GM21786 (cell line): ENCODE measurements at regions not wholly inside any gene's neighbourhood (a gene's known extent, or its start where the extent isn't known, plus 50 kb on each side); places are given as distances from the start of the nearest gene placed in this dataset.

Source experiments
- ATAC-seq: cut with Tn5 transposase; IDR thresholded peaks from one replicate; pipeline ENCODE4 v1.9.1; 2021; ENCODE audit not compliant: unreplicated experiment

DNA sequence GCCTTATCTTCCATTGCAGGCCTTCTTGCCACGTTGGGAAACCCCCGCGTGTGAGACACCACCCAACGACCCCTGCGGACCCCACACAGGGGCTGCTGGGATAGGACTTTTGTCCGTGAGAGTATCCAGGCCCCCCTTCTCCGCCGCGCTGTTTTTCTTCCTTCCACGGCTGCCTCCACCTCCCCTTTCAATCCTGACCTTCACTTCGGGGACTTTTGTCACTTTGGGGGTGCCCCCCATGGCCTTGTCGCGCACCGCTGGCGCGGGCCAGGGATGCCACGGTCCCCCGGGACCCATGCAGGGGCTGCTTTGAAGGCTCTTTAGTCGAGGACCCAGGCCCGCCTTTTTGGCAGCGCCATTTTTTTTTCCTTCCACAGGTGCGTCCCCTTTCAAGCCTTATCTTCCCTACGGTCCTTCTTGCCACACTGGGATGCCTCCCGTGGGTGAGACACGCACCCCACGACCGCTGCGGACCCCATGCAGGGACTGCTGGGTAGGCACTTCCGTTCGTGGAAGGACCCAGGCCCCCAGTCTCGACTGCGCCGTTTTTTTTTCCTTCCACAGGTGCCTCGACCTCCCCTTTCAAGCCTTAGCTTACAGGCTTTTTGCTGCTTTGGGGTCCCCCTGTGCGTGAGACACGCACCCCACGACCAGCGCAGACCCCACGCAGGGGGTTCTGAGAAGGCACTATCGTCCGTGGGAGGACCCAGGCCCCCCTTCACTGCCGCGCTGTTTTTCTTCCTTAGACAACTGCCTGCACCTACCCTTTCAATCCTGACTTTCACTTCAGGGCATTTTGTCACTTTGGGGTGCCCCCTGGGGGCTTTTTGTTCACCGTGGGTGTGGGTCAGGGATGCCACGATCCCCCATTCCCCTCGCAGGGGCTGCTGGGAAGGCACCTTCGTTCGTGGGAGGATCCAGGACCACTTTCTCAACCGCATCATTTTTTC lies 267.4 kb downstream of the ALG10 start:
- no peak for ATAC-seq

DNA sequence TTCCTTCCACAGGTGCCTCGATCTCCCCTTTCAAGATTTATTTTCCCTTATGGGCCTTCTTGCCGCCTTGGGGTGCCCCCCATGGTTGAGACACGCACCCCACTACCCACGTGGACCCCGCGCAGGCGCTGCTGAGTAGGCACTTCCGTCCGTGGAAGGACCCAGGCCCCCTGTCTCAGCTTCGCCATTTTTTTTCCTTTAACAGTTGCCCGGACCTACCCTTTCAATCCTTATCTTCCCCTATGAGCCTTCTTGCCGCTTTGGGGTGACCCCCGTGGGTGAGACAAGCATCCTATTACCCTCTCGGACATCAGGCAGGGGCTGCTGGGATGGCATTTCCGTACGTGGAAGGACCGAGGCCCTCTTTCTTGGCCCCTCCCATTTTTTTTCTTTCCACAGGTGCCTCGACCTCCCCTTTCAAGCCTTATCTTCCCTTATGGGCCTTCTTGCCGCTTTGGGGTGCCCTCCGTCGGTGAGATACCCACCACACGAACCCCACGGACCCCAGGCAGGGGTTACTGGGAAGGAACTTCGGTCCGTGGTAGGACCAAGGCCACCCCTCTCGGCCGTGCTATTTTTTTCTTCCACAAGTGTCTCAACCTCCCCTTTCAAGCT lies 268.2 kb downstream of the ALG10 start:
- no peak for ATAC-seq

DNA sequence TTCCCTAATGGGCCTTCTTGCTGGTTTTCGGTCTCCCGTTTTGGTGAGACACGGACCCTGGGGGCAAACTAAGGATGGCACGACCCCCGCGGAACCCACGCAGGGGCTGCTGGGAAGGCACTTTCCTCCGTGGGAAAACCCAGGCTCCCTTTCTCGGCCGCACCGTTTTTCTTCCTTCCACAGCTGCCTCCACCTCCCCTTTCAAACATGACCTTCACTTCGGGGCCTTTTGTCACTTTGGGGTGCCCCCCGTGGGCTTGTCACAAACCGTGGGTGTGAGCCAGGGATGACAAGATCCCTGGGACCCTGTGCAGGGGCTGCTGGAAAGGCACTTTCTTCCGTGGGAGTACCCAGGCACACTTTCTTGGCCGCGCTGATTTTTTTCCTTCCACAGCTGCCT lies 268.7 kb downstream of the ALG10 start:
- no peak for ATAC-seq

DNA sequence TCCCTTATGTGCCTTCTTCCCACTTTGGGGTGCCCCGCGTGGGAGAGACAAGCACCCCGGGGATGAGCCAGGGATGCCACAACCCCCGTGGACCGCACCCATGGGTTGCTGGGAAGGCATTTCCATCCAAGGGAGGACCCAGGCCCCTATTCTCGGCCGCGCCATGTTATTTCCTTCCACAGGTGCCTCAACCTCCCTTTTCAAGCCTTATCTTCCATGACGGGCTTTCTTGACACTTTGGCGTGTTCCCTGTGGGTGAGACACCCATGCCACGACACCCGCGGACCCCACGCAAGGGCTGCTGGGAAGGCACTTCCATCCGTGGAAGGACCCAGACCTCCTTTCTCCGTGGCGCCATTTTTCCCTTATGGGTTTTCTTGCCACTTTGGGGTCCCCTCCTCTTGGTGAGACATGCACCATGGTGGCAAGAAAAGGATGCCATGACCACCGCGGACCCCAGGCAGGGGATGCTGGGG lies 269.2 kb downstream of the ALG10 start:
- no peak for ATAC-seq

DNA sequence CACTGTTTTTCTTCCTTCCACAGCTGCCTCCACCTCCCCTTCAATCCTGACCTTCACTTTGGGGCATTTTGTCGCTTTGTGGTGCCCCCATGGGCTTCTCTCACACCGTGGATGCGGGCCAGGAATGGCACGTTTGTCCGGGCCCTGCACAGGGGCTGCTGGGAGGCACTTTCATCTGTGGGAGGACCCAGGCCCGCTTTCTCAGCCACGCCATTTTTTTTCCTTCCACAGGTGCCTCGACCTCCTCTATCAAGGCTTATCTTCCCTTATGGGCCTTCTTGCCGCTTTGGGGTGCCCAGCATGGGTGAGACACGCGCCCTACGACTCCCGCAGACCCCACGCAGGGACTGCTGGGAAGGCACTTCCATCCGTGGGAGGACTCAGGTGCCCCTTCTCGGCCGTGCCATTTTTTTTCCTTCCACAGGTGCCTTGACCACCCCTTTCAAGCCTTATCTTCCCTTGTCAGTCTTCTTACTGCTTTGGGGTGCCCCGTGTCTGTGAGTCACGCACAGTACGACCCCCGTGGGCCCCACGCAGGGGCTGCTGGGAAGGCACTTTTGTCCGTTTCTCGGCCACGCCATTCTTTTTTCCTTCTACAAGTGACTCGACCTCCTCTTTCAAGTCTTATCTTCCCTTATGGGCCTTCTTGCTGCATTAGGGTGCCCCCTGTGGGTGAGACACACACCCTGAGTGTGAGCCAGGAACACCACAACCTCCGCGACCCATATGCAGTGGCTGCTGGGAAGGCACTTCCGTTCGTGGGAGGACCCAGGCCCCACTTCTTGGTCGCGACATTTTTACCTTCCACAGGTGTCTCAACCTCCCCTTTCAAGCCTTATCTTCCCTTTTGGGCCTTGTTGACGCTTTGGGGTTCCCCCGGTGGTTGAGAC lies 270.7 kb downstream of the ALG10 start:
- ATAC-seq = no peak

DNA sequence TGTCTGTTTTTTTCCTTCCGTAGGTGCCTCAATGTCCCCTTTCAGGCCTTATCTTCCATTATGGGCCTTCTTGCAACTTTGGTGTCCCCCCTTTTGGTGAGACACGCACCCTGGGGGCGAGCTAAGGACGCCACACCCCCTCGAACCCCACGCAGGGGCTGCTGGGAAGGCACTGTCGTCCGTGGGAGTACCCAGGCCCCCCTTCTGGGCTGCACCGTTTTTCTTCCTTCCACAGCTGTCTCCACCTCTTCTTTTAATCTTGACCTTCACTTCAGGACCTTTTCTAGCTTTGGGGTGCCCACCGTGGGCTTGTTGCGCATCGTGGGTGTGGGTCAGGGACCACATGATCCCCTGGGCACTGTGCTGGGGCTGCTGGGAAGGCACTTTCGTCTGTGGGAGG lies 271.8 kb downstream of the ALG10 start:
- no peak for ATAC-seq

DNA sequence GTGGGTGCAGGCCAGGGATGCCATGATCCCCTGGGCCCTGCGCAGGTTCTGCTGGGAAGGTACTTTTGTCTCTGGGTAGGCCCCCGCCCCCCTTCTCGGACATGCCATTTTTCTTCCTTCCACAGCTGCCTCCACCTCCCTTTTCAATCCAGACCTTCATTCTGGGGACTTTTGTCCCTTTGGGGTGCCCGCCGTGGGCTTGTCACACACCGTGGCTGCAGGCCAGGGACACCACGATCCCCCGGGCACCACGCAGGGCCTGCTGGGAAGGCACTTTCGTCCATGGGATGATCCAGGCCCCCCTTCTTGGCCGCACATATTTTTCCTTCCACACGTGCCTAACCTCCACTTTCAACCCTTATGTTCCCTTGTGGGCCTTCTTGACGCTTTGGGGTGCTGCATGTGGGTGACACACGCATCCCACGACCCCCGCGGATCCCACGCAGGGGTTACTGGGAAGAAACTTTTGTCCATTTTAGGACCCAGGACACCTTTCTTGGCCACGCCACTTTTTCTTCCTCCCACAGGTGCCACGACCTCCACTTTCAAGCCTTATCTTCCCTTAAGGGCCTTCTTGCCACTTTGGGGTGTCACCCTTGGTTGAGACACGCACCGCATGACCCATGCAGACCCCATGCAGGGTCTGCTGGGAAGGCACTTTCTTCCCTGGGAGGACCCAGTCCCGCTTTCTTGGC lies 272.5 kb downstream of the ALG10 start:
- ATAC-seq = no peak

DNA sequence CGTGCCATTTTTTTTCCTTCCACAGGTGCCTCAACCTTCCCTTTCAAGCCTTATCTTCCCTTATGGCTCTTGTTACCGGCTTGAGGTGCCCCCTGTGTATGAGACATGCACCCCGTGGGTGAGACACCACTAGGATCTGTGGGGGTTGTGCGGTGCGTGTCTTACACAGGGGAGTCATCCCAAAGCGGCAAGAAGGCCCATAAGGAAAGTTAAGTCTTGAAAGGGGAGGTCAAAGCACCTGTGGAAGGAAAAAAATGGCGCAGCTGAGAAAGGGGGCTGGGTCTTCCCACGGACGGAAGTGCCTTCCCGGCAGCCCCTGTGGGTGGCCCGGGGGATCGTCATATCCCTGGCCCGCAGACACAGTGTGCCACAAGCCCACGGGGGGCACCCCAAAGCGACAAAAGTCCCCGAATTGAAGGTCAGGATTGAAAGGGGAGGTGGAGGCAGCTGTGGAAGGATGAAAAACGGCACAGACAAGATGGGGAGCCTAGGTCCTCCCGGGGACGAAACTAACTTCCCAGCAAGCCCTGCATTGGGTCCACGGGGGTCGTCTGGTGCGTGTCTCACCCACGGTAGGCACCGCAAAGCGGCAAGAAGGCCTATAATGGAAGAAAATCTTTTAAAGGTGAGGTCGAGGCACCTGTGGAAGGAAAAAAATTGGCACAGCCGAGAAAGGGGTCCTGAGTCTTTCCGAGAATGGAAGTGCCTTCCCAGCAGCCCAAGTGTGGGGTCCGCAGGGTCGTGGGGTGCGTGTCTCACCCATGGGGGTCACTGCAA lies 273.3 kb downstream of the ALG10 start:
- ATAC-seq = no peak

DNA sequence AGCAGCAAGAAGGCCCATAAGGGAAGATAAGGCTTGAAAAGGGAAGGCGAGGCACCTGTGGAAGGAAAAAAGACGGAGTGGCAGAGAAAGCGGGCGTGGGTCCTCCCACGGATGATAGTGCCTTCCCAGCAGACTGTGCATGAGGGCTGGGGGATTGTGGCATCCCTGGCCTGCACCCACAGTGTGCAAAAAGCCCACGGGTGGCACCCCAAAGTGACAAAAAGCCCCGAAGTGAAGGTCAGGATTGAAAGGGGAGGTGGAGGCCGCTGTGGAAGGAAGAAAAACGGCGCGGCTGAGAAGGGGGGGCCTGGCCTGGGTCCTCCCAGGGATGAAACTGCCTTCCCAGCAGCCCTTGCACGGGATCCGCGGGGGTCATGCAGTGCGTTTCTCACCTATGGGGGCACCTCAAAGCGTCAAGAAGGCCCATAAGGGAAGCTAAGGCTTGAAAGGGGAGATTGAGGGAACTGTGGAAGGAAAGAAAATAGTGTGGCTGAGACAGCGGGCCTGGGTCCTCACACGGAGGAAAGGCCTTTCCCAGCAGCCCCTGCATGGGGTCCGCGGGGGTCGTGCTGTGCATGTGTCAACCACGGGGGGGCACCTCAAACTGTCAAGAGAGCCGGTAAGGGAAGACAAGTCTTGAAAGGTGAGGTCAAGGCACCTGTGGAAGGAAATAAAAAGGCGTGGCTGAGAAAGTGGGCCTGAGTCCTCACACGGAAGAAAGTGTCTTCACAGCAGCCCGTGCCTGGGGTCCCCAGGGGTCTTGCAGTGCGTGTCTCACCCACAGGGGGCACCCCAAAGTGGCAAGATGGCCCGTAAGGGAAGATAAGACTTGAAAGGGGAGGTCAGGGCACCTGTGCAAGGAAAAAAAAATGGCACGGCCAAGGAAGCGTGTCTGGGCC lies 274.1 kb downstream of the ALG10 start:
- ATAC-seq = no peak

DNA sequence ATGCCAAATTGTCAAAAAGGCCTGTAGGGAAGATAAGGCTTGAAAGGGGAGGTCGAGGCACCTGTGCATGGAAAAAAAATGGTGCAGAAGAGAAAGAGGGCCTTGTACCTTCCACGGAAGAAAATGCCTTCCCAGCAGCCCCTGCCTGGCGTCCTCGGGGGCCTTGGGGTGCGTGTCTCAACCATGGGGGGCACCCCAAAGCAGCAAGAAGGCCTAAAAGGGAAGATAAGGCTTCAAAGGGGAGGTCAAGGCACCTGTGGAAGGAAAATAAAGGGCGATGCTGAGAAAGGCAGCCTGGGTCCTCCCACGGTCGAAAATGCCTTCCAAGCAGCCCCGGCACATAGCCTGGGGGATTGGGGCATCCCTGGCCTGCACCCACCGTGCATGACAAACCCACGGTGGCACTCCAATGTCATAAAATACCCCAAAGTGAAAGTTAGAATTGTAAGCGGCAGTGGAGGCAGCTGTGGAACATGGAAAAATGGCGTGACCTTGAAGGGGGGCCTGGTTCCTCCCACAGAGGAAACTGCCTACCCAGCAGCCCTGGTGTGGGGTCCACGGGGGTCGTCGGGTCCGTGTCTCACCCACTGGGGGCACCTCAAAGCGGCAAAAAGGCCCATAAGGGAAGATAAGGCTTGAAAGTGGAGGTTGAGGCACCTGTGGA lies 275.0 kb downstream of the ALG10 start:
- no peak for ATAC-seq

DNA sequence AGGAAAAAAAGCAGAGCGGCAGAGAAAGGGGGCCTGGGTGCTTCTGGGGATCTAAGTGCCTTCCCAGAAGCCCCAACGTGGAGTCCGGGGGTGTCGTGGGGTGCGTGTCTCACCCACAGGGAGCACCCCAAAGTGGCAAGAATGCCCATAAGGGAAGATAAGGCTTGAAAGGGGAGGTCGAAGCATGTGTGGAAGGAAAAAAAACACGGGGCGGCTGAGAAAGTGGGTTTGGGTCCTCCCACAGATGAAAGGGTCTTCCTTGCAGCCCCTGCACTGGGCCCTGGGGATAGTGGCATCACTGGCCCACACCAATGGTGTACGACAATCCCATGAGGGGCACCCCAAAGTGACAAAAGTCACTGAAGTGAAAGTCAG lies 275.5 kb downstream of the ALG10 start:
- no peak for ATAC-seq

DNA sequence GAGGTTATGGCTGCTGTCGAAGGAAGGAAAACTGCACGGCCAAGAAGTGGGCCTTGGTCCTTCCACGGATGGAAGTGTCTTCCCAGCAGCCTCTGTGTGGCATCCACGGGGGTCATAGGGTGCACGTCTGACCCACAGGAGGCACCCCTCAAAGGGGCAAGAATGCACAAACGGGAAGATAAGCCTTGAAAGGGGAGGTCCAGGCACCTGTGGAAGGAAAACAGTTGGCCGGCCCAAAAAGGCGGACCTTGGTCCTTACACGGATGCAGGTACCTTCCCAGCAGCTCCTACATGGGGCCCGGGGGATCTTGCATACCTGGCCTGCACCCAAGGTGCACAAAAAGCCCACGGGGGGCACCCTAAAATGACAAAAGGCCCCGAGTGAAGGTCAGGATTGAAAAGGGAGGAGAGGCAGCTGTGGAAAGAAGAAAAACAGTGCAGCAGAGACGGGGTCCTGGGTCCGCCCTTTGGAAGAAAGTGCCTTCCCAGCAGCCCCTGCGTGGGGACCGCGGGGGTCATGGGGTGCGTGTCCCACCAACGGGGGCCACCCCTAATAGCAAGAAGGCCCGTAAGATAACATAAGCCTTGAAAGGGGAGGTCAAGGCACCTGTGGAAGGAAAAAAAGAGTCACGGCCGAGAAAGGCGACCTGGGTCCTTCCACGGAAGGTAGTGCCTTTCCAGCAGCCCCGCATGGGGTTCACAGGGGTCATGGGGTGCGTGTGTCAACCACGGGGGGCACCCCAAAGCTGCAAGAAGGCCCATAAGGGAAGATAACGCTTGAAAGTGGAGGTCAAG lies 276.1 kb downstream of the ALG10 start:
- no peak for ATAC-seq

DNA sequence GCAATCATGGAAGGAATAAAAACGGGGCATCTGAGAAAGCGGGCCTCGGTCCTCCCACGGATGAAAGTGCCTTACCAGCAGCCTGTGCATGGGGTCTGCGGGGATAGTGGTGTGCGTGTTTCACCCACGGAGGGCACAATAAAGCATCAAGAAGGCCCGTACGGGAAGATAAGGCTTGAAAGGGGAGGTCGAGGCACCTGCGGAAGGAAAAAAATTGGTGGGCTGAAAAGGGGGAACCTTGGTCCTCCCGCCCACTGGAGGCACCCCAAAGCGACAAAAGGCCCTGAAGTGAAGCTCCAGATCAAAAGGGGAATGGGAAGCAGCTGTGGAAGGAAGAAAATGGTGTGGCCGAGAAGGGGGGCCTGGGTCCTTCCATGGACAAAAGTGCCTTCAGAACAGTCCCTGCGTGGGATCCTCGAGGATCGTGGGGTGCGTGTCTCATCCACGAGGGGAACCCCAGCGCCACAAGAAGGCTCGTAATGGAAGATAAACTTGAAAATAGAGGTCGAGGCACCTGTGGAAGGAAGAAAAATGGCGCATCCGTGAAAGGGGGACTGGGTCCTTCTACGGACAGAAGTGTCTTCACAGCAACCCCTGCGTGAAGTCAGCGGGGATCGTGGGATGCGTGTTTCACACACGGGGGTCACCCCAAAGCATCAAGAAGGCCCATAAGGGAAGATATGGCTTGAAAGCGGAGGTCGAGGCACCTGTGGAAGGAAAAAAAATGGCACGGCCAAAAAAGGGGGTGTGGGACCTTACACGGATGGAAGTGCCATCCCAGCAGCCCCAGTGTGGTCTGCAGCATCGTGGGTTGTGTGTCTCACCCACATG lies 276.9 kb downstream of the ALG10 start:
- ATAC-seq = no peak

DNA sequence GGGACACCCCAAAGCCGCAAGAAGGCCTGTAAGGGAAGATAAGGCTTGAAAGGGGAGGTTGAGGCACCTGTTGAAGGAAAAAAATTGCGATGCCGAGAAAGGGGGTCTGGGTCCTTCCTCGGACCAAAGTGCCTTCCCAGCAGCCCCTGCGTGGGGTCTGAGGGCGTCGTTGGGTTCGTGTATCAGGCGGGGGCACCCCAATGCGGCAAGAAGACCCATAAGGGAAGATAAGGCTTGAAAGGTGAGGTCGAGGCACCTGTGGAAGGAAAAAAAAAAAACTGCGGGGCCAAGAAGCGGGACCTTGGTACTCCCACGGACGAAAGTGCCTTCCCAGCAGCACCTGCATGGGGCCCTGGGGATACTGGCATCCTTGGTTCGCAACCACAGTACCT lies 277.5 kb downstream of the ALG10 start:
- no peak for ATAC-seq

DNA sequence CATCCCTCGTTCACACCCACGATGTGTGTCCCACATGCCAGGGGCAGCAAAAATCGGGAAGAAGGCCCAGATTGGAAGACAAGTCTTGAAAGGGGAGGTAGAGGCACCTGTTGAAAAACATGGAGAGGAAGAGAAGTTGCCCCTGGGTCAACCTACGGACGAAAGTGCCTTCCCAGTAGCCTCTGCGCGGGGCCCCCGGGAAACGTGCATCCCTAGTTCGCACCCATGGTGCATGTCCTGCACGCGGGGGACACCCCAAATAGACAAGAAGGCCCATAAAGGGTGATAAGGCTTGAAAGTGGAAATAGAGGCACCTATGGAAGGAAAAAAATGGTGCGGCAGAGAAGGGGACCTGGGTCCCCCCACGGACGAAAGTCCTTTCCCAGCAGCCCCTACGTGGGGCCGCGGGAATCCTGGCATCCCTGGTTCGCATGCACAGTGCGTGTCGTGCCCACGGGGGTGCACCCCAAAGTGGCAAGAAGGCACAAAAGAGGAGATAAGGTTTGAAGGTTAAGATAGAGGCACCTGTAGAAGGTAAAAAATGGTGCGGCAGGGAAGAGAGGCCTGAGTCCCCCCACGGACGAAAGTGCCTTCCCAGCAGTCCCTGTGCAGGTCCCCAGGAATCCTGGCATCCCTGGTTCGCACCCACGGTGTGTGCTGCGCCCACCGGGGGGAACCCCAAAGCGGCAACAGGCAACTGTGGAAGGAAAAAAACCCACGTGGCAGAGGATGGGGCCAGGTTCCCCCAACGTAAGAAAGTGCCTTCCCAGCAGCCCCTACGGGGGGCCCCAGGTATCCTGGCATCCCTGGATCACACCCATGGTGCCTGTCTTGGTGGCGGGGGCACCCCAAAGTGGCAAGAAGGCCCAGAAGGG lies 278.3 kb downstream of the ALG10 start:
- ATAC-seq = no peak
